ENCODE measurements at regions not wholly inside any gene's neighbourhood (a gene's known extent, or its start where the extent isn't known, plus 50 kb on each side); places are given as distances from the start of the nearest gene placed in this dataset.

GRCh38 chr9:107208121-107208520, 75.0 kb upstream of the RAD23B start:
- ATAC-seq (ENCODE audit: poor library complexity): no peak
- no peak overlapping the region for H3K4me3 Mint-ChIP-seq
- intact Hi-C loops (cut with DNase I, micrococcal nuclease): no loop called here
- no peak overlapping the region for H3K27ac ChIP-seq (ENCODE audit: low read depth in 1 of 2, low read length in 2 of 2)
- no peaks in the 10 kb centered on the region for H3K36me3 Mint-ChIP-seq (ENCODE audit: low read depth)
- DNase-seq: no peak
- no peak overlapping the region for H3K27ac Mint-ChIP-seq
- no peaks in the 10 kb centered on the region for H3K4me1 ChIP-seq (ENCODE audit: insufficient read depth, low read length)
- no peaks in the 10 kb centered on the region for H3K4me1 Mint-ChIP-seq (ENCODE audit: low read depth)
- H3K27me3 Mint-ChIP-seq: peaks cover 5% of the 10 kb centered on the region
- no peaks in the 10 kb centered on the region for H3K27me3 ChIP-seq (ENCODE audit: control insufficient read depth in 1 of 2, insufficient read depth in 2 of 2, low read length in 2 of 2)
- H3K9me3 Mint-ChIP-seq: no peaks in the 10 kb centered on the region
- ChIA-PET POLR2A (no interaction called here), CTCF (no interaction called here)
- TF ChIP-seq CTCF (IDR thresholded peaks at IDR 0.05): no peak
- H3K36me3 ChIP-seq (ENCODE audit: insufficient read depth, low read length): no peaks in the 10 kb centered on the region
- H3K9me3 ChIP-seq (ENCODE audit: control insufficient read depth in 1 of 2, insufficient read depth in 1 of 2, low read length in 2 of 2): peaks cover 0 to 5% of the 10 kb centered on the region in 2 experiments
- no peak overlapping the region for H3K4me3 ChIP-seq (ENCODE audit: low read length)

GRCh38 chr9:107210775-107211174, 72.3 kb upstream of the RAD23B start:
- Histone ChIP-seq H3K36me3 (ENCODE audit: insufficient read depth, low read length) (no peaks in the 10 kb centered on the region), H3K4me3 (ENCODE audit: low read length) (no peak overlapping the region), H3K9me3 (ENCODE audit: control insufficient read depth in 1 of 2, insufficient read depth in 1 of 2, low read length in 2 of 2) (no peaks in the 10 kb centered on the region), H3K27me3 (ENCODE audit: control insufficient read depth in 1 of 2, insufficient read depth in 2 of 2, low read length in 2 of 2) (no peaks in the 10 kb centered on the region), H3K27ac (ENCODE audit: low read depth in 1 of 2, low read length in 2 of 2) (no peak overlapping the region), H3K4me1 (ENCODE audit: insufficient read depth, low read length) (peaks cover 4% of the 10 kb centered on the region)
- ChIA-PET POLR2A (no interaction called here), CTCF (interaction anchor here (0.6 kb wide), 1 partner anchor 1214 kb away, joined by 3 read pairs; no protein-coding TSS in a partner anchor)
- intact Hi-C loops (cut with DNase I, micrococcal nuclease): no loop called here
- Mint-ChIP-seq H3K4me3 (no peak overlapping the region), H3K4me1 (ENCODE audit: low read depth) (no peaks in the 10 kb centered on the region), H3K36me3 (ENCODE audit: low read depth) (no peaks in the 10 kb centered on the region), H3K27me3 (peaks cover 5% of the 10 kb centered on the region), H3K9me3 (no peaks in the 10 kb centered on the region), H3K27ac (no peak overlapping the region)
- no peak for TF ChIP-seq CTCF (IDR thresholded peaks at IDR 0.05)
- DNase-seq (no peak), ATAC-seq (ENCODE audit: poor library complexity) (no peak)

GRCh38 chr9:107211284-107211923, 71.7 kb upstream of the RAD23B start:
- Histone ChIP-seq H3K36me3 (ENCODE audit: insufficient read depth, low read length) (no peaks in the 10 kb centered on the region), H3K4me1 (ENCODE audit: insufficient read depth, low read length) (peaks cover 4% of the 10 kb centered on the region), H3K27me3 (ENCODE audit: control insufficient read depth in 1 of 2, insufficient read depth in 2 of 2, low read length in 2 of 2) (no peaks in the 10 kb centered on the region), H3K9me3 (ENCODE audit: control insufficient read depth in 1 of 2, insufficient read depth in 1 of 2, low read length in 2 of 2) (no peaks in the 10 kb centered on the region), H3K27ac (ENCODE audit: low read depth in 1 of 2, low read length in 2 of 2) (no peak overlapping the region), H3K4me3 (ENCODE audit: low read length) (no peak overlapping the region)
- no peaks in the 10 kb centered on the region for H3K36me3 Mint-ChIP-seq (ENCODE audit: low read depth)
- no peak for DNase-seq
- intact Hi-C loops (cut with DNase I, micrococcal nuclease): no loop called here
- H3K4me1 Mint-ChIP-seq (ENCODE audit: low read depth): no peaks in the 10 kb centered on the region
- no peak for ATAC-seq (ENCODE audit: poor library complexity)
- no peak overlapping the region for H3K27ac Mint-ChIP-seq
- CTCF ChIA-PET: no interaction called here
- H3K27me3 Mint-ChIP-seq: peaks cover 5% of the 10 kb centered on the region
- H3K9me3 Mint-ChIP-seq: no peaks in the 10 kb centered on the region
- POLR2A ChIA-PET: no interaction called here
- no peak for TF ChIP-seq CTCF (IDR thresholded peaks at IDR 0.05)
- no peak overlapping the region for H3K4me3 Mint-ChIP-seq
